ENCODE measurements at regions not wholly inside any gene's neighbourhood (a gene's known extent, or its start where the extent isn't known, plus 50 kb on each side); places are given as distances from the start of the nearest gene placed in this dataset.
"Not testable (repeated sequence)": the region's sequence is repeated elsewhere in the genome, so short reads cannot be mapped to it uniquely, and the experiment has no call there.

GRCh38 chr17:77036136-77036840, 104.5 kb upstream of the SEC14L1 start:
- intact Hi-C loops (cut with DNase I): no loop called here
- no peak for DNase-seq

DNA sequence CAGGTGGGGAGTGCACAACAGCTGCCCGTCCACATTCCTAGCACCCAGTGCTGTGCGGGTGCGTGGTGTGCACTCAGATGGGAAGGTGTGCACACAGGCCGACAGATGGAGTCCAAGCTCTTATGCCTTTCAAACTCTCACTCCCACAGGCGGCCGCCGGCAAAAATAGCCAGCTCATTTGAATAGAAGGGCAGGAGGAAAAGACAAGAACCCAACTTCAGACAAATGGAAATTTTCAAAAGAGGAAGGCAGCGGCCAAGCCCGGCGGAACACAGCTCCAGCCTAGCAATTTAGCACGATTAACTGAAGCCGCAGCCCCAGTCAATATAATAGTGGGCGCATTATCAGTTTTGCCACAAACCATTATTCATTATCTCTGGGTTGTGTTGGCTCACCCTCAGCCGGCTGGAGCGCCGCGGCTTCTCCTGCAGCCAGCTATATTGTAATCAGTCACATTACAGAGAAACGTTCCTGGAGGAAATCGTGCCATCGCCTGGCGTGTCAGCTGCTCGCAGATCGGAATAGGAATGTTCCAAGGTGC, 103.9 kb upstream of the SEC14L1 start:
- peak; percentile 11 to 80 (median 54) for DNase-seq
- intact Hi-C loops (cut with DNase I): no loop called here

GRCh38 chr17:77037943-77038342, 102.8 kb upstream of the SEC14L1 start:
- peak in 1 of 42 donors; percentile 10 for DNase-seq
- intact Hi-C loops (cut with DNase I): no loop called here

DNA sequence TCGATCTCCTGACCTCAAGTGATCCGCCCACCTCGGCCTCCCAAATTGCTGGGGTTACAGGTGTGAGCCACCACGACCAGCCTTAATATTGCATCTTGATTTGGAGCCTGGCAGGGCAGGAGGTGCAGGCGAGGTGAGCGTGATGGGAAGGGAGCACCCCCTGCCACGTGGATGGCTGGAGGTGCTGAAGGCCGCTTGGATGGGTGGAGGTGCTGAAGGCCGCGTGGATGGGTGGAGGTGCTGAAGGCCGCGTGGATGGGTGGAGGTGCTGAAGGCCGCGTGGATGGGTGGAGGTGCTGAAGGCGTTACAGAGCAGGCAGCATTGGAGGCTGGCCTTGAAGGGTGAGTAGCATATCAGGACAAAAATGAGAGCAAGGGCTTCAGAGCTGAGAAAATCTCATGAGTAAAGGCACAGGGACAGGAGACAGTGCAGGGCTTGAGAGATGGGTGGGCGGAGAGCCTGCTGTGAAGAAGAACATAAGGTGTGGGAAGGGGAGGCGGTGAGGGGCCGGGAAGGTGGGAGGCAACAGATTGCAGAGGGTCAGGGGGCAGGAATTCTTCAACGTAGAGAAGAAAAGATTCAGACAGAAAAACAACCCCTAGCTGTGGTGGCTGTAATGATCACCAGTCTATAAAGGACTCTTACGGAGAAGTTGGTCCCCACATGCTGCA, 101.7 kb upstream of the SEC14L1 start:
- DNase-seq: peak in 4 of 42 donors; percentile 22 to 47 (median 24)
- intact Hi-C loops (cut with DNase I): no loop called here

DNA sequence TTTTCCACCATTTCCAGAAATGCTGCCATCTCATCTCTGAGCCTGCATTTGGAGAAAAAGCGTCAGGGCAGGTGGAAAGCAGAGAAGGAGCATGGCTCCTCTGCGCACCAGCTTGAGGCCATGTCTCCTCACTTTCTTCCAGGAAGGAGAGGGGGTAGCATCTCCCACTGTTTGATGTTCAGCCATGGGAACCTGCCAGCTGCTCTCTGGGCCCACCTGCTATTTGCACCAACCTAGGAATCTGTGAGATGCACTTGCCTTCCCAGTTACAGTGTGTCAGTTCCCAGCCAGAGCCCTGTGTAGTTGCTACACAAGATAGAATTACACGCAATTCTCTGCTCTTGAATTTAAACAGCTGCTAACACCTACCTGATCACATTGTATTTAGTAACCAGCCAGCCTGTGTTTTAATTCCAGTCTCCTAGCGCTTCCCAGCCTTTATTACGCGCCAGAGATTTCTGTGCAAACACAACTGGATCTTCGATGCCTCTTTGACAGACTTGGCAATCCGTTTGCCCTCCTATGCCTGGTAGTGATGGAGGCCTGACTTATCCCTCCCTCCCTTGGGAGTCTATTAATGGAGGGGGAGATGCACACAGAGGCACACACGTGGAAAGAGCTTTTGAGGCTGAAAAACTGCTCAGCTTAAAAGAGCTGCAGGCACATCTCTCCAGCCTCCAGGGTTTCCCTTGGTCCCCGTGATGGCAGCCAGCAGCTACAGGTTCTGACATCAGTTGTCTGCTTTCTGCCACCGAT, 98.1 kb upstream of the SEC14L1 start:
- DNase-seq: peak in 31 of 42 donors; percentile 4 to 79 (median 41)

GRCh38 chr17:77045441-77046041, 95.2 kb upstream of the SEC14L1 start:
- peak in 15 of 42 donors; percentile 11 to 65 (median 30) for DNase-seq
- intact Hi-C loops (cut with DNase I): no loop called here

More for the DNA sequence above, 98.1 kb upstream of the SEC14L1 start:
- intact Hi-C loops (cut with DNase I): no loop called here

GRCh38 chr17:77049440-77049839, 91.3 kb upstream of the SEC14L1 start:
- intact Hi-C loops (cut with DNase I): no loop called here

DNA sequence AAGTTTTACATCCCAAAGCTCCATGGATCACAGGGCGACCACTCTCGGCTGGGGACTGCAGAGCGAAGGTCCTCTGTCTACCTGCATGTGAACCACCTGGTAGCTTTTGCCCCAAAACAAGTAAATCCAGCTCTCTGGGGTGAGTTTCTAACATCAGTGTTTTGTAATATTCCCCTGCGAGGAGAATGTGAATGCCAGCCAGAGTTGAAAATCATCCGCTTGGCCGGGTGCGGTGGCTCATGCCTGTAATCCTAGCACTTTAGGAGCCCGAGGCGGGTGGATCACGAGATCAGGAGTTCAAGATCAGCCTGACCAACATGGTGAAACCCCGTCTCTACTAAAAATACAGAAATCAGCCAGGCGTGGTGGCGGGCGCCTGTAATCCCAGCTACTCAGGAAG, 89.9 kb upstream of the SEC14L1 start:
- intact Hi-C loops (cut with DNase I); DNase-seq: not testable (repeated sequence)

More at GRCh38 chr17:77049440-77049839, 91.3 kb upstream of the SEC14L1 start:
- DNase-seq: peak in 7 of 42 donors; percentile 18 to 67 (median 21)

DNA sequence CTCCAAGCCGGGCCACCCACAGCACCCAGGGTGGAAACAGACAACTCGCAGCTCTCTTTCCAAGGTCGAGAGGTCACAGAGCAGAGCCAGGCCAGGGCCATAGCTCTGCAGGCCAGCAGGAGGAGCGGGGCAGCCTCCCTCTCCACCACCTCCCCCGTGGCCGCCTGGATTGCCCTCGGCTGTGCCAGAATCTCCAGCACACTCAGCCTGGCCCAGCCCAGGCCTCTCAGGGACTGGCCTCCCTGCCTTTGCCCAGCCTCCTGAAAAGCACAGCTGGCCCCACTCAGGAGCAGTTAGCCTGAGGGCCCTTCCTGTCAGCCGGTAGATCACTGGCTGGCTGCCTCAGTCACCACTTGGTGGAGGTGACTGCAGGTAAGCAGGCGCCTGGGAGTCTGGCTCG, 85.8 kb upstream of the SEC14L1 start:
- DNase-seq: no peak
- intact Hi-C loops (cut with DNase I): loop anchor here (5.0 kb wide), 1 partner anchor 188 kb away; the partner anchor contains the start of gene MGAT5B

- intact Hi-C loops (cut with DNase I): loop anchor here (5.0 kb wide), 1 partner anchor 188 kb away; the partner anchor contains the start of gene MGAT5B
Observed at GRCh38 chr17:77055453-77055852, 85.3 kb upstream of the SEC14L1 start.

GRCh38 chr17:77058016-77058415, 82.8 kb upstream of the SEC14L1 start:
- intact Hi-C loops (cut with DNase I): loop anchor here (5.0 kb wide), 1 partner anchor 191 kb away; the partner anchor contains the start of gene MGAT5B
- DNase-seq: no peak

More at GRCh38 chr17:77055453-77055852, 85.3 kb upstream of the SEC14L1 start:
- no peak for DNase-seq

- intact Hi-C loops (cut with DNase I): no loop called here
- DNase-seq: no peak
Observed at GRCh38 chr17:77061669-77062068, 79.1 kb upstream of the SEC14L1 start.

GRCh38 chr17:77064598-77064997, 76.2 kb upstream of the SEC14L1 start:
- no peak for DNase-seq
- intact Hi-C loops (cut with DNase I): no loop called here

GRCh38 chr17:77066165-77066564, 74.6 kb upstream of the SEC14L1 start:
- no peak for DNase-seq
- intact Hi-C loops (cut with DNase I): no loop called here

GRCh38 chr17:77066726-77067409, 73.9 kb upstream of the SEC14L1 start:
- intact Hi-C loops (cut with DNase I): not testable (repeated sequence)
- DNase-seq: peak; percentile 37 to 85 (median 68)

- intact Hi-C loops (cut with DNase I): no loop called here
- DNase-seq: no peak
Observed at GRCh38 chr17:77068915-77069314, 71.9 kb upstream of the SEC14L1 start.

DNA sequence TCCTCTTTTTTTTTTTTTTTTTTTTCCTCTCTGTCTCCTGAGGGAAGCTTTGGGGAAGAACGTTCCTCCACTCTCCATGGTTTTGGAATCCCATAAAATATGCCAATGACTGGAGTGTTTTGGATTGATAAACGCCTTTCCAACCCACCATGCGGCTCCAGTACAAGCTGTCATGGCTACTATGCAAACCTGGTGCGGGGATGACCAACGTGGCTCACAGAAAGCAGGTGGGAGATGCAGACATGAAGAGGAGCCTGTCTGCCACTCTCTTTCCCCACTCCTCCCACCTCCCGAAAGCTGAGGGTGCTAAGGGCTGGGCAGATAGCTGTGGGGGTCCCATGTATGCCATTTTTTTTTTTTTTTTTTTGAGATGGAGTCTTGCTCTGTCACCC, 69.9 kb upstream of the SEC14L1 start:
- DNase-seq: no peak
- intact Hi-C loops (cut with DNase I): no loop called here

DNA sequence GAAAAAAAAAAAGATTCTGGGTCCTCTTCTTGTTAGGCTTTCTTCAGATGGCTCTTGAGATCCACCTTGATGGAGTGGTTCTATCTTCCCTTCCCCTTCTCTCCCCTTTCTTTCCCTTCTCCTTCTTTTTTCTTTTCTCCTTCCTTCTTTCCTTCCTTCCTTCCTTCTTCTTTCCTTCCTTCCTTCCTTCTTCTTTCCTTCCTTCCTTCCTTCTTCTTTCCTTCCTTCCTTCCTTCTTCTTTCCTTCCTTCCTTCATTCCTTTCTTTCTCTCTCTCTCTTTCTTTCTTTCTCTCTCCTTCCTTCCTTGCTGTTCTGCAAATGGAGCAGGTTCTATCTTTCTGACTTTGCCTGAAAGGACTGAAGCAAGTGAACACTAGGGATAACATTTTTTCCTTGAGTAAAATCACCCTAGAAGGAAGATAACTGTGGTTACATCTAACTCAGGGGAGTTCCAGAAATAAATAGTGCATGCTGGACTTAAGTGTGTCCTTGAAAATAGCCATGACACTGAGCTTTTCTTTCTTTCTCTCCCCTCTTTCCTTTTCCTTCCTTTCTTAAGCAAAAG, 68.8 kb upstream of the SEC14L1 start:
- DNase-seq: no peak
- intact Hi-C loops (cut with DNase I): no loop called here
